ENCODE measurements at regions not wholly inside any gene's neighbourhood (a gene's known extent, or its start where the extent isn't known, plus 50 kb on each side); places are given as distances from the start of the nearest gene placed in this dataset.

DNA sequence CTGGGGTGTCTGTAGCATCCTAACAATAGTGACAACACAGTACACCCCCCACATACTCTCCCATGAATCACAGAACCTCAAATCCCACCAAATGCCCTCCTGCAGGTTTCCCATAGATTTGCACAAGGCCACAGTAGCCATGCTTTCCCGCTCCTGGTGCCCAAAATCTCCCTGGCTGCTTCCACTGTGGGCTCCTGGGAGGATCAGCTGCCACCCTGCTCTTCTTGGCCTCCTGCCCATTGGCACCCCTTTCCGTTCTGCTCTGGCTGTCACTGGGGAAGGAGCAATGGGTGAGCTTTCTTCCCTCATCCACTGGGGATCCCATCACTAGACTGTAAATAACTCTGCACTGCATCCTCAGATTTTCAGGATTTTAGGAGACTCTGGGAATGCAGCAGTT, 92.1 kb upstream of the SLC24A5 start:
- TF ChIP-seq TAF1 (IDR thresholded peaks at IDR 0.05; ENCODE audit: low read depth, low read length) (no peak), CTCF (IDR thresholded peaks at IDR 0.05; ENCODE audit: control extremely low read depth in 1 of 3, insufficient read depth in 1 of 3, low read depth in 1 of 3, low read length in 3 of 3) (no peak), ATF2 (IDR thresholded peaks at IDR 0.05; ENCODE audit: low read length) (no peak), POLR2AphosphoS5 (IDR thresholded peaks at IDR 0.05; ENCODE audit: low read depth, low read length) (no peak), CBX5 (IDR thresholded peaks at IDR 0.05; ENCODE audit: low read depth, low read length) (no peak), EZH2 (IDR thresholded peaks at IDR 0.05; ENCODE audit: low read depth, low read length, severe bottlenecking) (no peak), POLR2A (IDR thresholded peaks at IDR 0.05; ENCODE audit: control extremely low read depth in 1 of 2, low read depth in 2 of 2, low read length in 2 of 2) (no peak), TEAD4 (IDR thresholded peaks at IDR 0.05; ENCODE audit: low read depth, low read length) (no peak), SIN3A (conservative IDR thresholded peaks at IDR 0.05 in 1 of 2, IDR thresholded peaks at IDR 0.05 in 1 of 2; ENCODE audit: low read depth in 1 of 2, low read length in 2 of 2) (no peak)
- TF ChIP-seq, protein P1, sequence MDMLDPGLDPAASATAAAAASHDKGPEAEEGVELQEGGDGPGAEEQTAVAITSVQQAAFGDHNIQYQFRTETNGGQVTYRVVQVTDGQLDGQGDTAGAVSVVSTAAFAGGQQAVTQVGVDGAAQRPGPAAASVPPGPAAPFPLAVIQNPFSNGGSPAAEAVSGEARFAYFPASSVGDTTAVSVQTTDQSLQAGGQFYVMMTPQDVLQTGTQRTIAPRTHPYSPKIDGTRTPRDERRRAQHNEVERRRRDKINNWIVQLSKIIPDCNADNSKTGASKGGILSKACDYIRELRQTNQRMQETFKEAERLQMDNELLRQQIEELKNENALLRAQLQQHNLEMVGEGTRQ (IDR thresholded peaks at IDR 0.05; ENCODE audit: low read length): no peak
- TF ChIP-seq, protein P2, sequence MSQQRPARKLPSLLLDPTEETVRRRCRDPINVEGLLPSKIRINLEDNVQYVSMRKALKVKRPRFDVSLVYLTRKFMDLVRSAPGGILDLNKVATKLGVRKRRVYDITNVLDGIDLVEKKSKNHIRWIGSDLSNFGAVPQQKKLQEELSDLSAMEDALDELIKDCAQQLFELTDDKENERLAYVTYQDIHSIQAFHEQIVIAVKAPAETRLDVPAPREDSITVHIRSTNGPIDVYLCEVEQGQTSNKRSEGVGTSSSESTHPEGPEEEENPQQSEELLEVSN (IDR thresholded peaks at IDR 0.05): no peak
